ENCODE measurements at regions not wholly inside any gene's neighbourhood (a gene's known extent, or its start where the extent isn't known, plus 50 kb on each side); places are given as distances from the start of the nearest gene placed in this dataset.
"Not testable (repeated sequence)": the region's sequence is repeated elsewhere in the genome, so short reads cannot be mapped to it uniquely, and the experiment has no call there.

DNA sequence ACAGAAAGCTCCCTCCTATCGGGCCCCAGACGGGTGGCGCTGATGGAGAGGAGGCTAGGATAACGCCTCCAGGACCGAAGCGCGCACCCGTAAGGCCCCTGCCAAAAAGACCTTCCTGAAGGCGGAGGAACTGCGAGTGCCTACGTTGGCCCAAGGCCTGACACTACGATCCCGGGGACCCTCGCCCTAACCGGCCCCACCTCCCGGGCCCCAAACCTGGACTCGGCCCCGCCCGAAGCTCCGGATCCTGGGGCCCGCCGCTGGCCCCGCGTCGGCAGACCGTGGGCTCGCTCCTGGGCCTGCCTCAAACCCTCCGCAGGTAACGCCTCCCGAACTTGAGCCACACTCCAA, 53.6 kb upstream of the ROPN1B start:
- not testable (repeated sequence) for TF ChIP-seq EZH2 (IDR thresholded peaks at IDR 0.05; ENCODE audit: borderline replicate concordance, low read length)
- TF ChIP-seq, protein P1, sequence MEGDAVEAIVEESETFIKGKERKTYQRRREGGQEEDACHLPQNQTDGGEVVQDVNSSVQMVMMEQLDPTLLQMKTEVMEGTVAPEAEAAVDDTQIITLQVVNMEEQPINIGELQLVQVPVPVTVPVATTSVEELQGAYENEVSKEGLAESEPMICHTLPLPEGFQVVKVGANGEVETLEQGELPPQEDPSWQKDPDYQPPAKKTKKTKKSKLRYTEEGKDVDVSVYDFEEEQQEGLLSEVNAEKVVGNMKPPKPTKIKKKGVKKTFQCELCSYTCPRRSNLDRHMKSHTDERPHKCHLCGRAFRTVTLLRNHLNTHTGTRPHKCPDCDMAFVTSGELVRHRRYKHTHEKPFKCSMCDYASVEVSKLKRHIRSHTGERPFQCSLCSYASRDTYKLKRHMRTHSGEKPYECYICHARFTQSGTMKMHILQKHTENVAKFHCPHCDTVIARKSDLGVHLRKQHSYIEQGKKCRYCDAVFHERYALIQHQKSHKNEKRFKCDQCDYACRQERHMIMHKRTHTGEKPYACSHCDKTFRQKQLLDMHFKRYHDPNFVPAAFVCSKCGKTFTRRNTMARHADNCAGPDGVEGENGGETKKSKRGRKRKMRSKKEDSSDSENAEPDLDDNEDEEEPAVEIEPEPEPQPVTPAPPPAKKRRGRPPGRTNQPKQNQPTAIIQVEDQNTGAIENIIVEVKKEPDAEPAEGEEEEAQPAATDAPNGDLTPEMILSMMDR (conservative IDR thresholded peaks at IDR 0.05 in 1 of 2, IDR thresholded peaks at IDR 0.05 in 1 of 2; ENCODE audit: extremely low read depth in 1 of 2, insufficient read depth in 1 of 2, low read depth in 1 of 2, low read length in 2 of 2), result not testable (repeated sequence)
